ENCODE measurements at regions not wholly inside any gene's neighbourhood (a gene's known extent, or its start where the extent isn't known, plus 50 kb on each side); places are given as distances from the start of the nearest gene placed in this dataset.

- DNase-seq: no peak
Observed at GRCh38 chr4:145427991-145428390, 53.7 kb upstream of the SMAD1 start.

- no peak for DNase-seq
Observed at GRCh38 chr4:145427221-145427620, 54.4 kb upstream of the SMAD1 start.

GRCh38 chr4:145423017-145423708, 58.5 kb upstream of the SMAD1 start:
- DNase-seq: no peak

- DNase-seq: no peak
Observed at GRCh38 chr4:145420595-145421214, 60.9 kb upstream of the SMAD1 start.

GRCh38 chr4:145418739-145419138, 62.9 kb upstream of the SMAD1 start:
- DNase-seq: no peak

- DNase-seq: no peak
Observed at GRCh38 chr4:145417348-145418130, 64.1 kb upstream of the SMAD1 start.

GRCh38 chr4:145414841-145415240, 66.8 kb upstream of the SMAD1 start:
- no peak for DNase-seq

- no peak for DNase-seq
Observed at GRCh38 chr4:145414226-145414625, 67.4 kb upstream of the SMAD1 start.

GRCh38 chr4:145406970-145407369, 74.7 kb upstream of the SMAD1 start:
- no peak for DNase-seq

GRCh38 chr4:145404761-145405160, 76.9 kb upstream of the SMAD1 start:
- no peak for DNase-seq

- no peak for DNase-seq
Observed at GRCh38 chr4:145396581-145396980, 85.1 kb upstream of the SMAD1 start.

GRCh38 chr4:145390571-145390970, 91.1 kb upstream of the SMAD1 start:
- DNase-seq: no peak

- DNase-seq: no peak
Observed at GRCh38 chr4:145389550-145389949, 92.1 kb upstream of the SMAD1 start.

- DNase-seq: no peak
Observed at GRCh38 chr4:145388043-145388442, 93.6 kb upstream of the SMAD1 start.

- DNase-seq: no peak
Observed at GRCh38 chr4:145387079-145387478, 94.6 kb upstream of the SMAD1 start.

- no peak for DNase-seq
Observed at GRCh38 chr4:145381163-145381562, 100.5 kb upstream of the SMAD1 start.

- DNase-seq: no peak
Observed at GRCh38 chr4:145380123-145380522, 101.5 kb upstream of the SMAD1 start.

- peak in 1 of 2 experiments; percentile 19 for DNase-seq
Observed at GRCh38 chr4:145375416-145375815, 106.2 kb upstream of the SMAD1 start.

GRCh38 chr4:145352438-145353145, 129.1 kb upstream of the SMAD1 start:
- no peak for DNase-seq

- no peak for DNase-seq
Observed at GRCh38 chr4:145351922-145352321, 129.7 kb upstream of the SMAD1 start.

- DNase-seq: no peak
Observed at GRCh38 chr4:145351162-145351561, 130.5 kb upstream of the SMAD1 start.

GRCh38 chr4:145348291-145348690, 133.4 kb upstream of the SMAD1 start:
- no peak for DNase-seq

GRCh38 chr4:145347684-145348083, 134.0 kb upstream of the SMAD1 start:
- DNase-seq: no peak
